ENCODE measurements at regions not wholly inside any gene's neighbourhood (a gene's known extent, or its start where the extent isn't known, plus 50 kb on each side); places are given as distances from the start of the nearest gene placed in this dataset.

DNA sequence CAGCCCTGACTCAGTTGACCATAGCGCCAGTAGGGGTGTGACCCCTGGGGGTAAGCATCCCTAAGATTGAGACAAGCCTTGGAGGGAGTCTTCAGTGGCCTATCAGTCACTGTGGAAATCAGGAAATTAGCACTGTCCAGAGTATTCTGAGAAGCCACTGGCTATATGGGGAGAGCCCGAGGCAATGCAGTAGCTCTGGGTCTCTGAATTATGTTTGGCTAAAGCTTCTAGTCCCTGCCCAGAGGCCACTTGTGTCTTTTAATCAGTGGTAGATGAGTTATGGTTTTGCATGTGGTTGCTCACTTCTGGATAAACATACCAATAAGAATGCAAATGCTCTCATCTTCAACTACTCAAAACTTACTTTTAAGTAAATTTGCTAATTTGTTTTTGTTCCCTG lies 100.6 kb upstream of the TOX3 start:
- no peak for DNase-seq

DNA sequence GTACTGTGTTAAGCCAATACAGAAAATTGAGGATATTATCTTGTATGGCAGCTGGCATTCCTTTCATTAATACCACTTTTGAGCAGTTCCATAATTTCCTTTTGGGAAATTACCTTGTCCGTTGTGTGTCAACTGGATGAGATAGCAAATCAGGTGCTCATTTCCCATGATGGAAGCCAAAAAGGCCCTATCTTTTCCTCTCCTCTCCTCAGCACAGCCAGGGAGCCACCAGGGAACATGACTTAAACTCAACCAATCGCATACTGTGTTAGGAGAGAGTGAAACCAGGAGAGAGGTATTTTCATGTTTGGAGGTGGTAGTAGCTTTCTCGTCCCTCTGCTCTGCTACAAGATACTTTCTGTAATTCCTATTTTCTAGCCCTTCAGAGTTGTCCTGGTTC lies 96.1 kb upstream of the TOX3 start:
- DNase-seq, result no peak

DNA sequence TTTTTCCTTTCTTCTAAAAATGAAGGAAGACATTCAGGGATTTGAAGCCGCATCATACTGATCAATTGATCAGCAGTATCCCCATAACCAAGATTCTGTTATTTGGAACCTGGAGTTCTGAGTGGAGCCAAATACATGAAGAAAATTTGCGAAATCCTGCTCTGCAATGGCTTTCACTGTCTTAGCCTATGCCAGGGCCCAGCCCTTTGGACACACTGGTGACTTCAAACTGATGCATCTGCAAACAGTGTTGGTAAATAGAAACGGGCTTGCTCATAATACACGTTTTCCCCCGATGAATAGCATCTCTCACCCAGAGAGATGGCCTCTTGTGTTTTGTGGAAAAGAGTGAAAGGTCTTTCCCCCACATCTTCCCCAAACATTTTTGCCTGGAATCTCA lies 87.6 kb upstream of the TOX3 start:
- no peak for DNase-seq

DNA sequence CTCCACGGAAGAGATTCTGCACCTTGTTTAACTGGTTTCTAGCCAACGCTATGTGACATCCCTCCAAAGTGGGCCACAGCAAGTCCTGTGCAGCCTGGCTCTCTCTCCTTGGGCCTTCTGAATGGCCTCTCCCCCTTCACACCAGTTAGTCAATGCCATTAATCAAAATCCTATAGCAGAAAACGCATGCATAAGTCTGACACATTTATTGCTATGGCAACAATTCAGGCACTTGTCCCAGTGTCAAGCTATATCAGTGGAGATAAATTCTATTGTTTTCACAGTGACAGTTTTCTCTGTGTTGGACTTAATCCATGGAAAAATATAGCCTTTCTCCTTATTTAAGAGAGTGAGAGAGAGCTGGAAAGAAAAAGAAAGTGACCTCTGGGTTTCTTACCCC lies 87.2 kb upstream of the TOX3 start:
- DNase-seq, result no peak

DNA sequence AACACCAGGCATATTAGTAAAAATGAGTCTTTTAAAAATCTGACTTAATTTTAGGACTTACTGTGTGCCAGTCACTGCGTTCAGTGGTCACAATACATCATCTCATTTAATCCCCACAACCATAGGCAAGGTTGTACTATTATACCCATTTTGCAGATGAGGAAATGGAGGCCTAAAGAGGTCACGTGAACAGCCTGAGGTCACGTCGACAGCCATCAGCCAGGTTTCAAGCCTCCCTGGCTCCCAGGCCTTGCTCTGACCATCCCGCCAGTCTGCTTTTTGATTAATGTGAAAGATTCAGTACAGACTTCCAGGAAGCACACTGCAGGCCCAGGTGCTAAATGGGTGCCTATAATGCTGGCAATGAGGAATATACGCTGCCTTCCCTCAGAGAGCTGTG lies 86.3 kb upstream of the TOX3 start:
- DNase-seq, result no peak

DNA sequence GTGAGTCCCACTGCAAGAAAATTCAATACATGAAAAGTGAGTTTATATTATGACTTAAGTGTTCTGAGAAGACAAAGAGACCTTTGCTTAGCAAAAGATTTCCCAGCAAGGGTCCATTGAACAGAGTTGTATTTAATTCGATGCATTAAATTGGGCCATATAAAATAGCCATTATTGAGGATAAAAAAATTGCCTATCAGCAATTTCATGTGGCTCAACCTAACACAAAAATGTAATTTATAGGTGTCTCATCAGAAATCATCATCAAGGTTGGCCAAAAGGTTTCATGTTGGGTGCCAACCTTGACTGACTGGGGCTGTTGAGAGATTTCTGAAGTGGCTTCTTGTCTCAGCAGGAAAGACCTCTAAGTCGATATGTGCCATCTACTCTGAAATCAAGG lies 84.8 kb upstream of the TOX3 start:
- no peak for DNase-seq

DNA sequence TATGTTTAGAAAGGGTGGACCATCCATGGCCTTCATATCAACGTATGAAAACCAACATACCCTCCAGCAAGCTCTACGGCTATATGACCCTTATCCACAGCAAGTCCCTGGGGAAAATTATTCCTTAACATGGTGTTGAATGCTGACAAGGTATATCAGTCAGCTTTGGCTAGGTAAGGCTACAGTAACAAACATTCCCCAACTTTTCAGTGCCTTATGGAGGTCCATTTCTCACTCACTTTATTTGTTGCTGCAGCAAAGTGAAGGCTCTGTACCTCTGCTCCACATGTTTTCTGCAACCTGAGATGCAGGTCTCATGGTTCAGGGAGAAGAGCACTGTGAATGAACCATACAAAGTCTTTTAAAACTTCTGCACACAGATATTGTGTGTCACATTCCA lies 83.8 kb upstream of the TOX3 start:
- no peak for DNase-seq

DNA sequence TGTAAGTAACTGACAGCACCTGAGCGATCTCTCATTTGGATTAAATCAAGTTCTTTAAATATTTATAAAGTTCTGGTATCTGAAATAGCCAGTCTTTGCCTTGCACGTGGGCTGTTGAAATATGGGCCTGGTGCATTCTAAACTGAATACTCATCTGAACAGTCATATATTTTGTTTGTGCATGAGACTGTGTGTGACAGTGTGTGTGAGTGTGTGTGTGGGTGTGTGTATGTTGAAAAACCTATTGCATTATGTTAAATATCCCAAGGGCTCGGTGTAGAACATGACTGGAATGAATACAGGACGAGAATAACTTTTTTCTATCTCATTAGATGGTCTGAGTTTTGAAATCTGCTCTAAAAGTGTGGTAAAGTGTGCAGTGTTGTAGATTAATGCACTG lies 82.4 kb upstream of the TOX3 start:
- no peak for DNase-seq

DNA sequence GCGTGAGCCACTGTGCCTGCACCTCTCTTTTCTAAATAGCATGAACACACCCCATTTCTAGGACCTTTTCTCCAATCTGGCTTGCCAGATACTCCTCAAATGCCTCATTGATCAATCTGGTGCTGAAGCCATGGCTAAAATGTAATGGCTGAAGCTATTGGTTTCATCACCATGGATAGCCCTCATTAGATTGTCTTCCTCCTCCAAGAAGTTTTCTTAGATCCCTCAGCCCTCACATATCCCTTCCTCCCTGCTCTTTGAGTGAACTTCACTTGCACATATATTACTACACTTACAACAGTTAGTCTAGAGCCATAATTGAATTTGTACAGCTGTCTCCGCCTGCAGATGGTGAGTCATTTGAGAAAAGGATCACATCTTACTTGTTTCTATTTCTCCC lies 77.9 kb upstream of the TOX3 start:
- DNase-seq, result no peak

DNA sequence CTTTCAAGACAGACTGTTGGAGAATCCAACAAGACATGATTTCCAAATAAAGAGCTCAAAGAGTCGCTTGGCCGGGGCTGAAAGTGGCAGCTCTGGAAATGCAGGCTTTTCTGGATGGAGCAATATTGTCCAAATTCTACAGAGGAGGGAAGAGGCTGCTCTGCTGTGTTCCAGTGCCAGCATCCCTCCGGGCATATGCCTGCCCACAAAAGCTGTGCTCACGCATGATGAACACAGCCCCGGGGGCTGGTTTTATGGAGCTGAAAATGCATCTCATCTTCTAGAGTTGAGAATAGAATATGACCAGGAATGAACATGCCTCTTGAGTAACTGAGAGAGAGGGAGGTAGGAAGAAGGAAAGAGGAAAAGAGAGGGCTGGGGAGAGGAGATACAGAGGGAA lies 74.7 kb upstream of the TOX3 start:
- DNase-seq, result no peak

DNA sequence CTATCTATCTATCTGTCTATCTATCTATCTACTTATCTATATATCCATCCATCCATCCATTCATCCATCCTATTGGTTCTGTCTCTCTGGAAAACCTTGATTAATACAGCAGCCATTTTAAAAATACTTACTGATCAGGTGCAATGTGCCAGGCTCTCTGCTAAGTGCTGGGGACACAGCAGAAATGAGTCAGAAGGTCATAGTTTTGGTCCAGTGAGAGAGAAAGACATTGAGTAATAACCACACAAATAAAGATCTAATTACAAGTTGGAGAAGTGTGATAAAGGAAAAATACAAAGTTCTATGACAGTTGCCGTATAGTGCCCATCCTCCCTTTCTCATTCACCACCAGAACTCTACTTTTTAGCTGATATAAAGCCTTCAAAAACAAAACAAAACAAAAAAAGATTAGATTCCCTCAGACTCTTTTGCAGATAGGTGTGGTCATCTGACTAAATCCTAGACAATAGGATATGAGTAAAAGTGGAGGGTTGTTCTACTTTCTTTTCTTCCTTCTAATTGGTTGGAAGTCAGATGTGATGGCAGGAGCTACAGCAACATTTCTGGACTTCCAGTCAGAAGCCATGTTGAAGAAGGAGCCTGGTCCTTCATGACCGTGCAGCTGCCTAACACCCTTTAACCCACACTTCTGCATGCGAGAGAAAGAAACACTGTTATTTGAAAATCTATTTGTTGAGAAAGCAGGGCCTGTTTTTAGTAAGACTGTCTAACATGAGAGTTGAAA lies 72.0 kb upstream of the TOX3 start:
- no peak for DNase-seq

DNA sequence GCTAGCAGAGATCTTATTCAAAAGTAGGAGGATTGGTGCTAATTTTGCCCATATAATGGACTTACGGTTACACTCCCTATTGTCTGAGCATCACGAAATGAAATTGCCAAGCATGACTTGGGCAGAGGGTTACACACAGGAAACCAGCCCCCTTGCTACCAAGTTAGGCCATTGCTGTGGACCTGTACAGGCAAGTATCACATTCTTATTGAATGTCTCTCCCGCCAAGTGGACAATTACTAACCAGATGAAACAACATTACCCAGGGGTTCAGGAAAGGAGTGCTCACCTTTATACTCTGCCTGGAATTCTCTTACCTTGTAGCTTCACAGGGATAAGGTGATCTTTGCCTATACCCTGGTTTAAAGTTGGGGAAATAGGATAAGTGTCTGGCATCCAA lies 70.6 kb upstream of the TOX3 start:
- no peak for DNase-seq

DNA sequence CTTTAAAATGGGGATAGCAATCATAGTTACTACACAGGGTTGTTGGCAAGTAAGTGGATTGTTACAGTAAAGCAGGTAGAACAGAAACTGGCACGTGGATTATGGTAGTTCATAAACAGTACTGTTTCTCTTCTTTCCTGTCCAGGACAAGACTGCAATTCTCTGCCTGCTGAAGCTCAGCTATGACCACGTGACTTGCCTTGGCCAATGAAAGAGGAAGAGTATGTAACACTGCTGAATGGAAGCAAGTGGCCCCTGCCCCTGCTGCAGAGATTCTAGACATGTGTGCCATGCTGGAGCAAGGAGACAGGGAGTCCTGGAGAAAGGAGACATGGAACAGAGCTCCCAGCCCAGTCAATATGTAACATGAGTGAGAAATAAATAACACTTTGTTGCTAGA lies 66.6 kb upstream of the TOX3 start:
- no peak for DNase-seq

DNA sequence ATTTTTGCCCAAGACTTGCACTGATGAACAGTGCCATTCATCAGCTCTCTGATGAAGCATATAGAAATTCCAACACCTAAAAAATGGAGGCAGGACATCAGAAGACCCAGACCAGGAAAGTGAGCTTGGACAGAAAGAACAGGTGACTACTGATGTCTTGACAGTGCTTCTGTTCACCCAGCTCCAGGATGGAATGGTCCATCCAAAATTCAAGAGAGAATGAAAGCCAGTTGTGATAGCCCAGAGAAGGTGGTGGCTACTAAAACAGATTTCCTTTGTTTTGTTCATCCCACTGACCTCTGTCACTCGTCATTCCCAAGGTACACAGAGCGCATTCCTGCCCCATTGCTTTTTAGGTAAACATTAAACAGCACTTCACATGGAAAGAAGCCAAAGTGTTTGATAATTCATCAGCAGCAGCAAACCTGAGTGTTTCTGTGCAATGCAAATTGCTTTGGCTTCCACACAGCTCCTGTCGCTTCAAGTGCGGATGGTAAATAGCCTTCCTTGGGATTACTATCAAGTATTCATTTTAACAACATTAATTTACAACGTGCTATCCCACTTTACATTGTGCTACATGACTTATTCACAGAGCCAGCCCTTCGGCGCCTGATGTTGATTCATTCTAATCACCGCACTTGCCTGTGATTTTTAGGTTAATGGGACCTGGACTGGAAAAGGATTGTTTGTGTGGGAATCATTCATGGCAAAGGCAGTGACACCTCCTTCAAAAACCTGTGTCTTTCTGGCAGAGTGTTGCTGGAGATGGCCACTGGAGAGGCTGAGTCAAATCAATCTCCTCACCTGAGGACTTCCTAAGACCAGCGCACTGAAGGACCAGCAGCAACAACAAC lies 65.1 kb upstream of the TOX3 start:
- DNase-seq, result no peak

DNA sequence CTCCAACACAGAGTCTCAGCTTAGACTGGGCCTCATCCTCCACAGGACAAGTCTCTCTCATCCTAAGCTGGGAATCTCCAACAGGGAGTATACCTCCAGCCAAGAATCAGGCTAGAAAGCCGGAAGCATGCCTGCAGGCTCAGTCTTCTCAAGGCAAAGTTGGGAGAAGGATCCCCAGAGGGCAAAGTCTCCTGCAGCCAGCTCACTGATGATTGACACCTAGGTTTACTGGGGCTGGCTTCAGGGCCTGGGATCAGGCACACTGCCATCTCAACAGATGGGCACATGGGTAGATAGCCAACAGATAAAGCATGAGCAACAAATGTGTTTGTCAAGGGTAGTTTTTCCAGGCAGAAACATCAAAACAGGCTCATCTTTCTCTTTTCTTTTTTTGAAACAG lies 56.1 kb upstream of the TOX3 start:
- no peak for DNase-seq

DNA sequence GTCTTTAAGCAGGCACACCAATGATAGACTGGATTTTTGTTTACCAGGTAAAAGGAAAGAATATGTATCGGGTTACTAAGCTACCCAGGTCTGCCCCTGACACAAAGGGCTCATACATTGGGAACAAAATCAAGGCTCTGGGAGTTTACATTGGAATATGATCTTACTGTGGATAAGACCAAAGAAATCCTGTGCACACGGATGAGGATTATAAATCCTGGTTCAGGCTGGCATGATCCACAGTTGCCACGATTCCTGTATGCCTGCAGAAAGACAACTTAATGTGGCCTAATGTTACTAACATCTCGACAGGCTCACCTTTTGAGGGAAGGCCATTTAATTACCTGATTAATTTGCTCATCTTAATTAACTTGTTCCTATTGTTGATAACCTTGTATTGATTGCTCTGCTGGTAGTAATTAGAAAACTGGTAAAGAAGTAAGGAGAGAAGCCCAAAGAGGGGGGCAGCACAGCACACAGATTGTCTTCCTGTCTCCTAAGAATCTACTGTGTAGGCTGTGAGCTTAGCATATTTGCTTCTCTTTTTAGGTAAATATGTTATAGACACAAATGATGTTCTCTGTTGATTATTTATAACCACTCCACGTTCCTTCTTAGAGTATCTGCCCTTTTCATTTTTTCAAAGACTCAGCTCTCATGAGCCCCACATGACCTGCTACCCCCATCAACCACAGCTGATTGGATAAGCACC lies 51.0 kb upstream of the TOX3 start:
- no peak for DNase-seq

DNA sequence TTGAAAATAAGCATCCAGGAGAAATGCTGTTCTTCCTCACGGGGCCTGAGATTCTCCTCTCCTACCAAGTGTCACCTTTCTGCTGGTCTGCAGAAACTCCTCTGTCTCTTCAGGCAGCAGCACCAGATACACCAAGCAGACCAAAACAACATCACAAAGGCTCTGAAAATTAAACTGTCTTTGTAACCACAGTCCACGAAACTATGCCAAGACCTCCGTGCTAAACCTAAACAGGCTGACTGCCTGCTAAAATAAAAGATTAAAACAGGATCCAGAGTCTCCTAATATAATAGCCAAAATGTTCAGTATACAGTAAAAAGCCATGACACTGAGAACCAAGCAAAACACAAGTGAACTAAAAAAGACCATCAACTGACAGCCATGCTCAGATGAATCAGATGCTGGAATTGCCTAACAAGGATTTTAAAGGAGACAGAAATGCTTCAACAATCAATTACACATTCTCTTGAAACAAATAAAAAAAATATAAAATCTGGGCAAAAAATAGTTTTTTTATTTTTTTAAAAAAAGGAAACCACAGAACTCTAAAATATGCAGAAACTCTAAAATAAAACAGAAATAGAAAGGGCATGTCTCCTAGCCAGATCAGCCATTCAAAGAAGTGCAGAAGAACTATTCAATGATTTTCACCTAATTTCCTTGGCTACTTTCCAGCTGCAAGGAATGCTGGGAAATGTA lies 50.3 kb upstream of the TOX3 start:
- no peak for DNase-seq

All from occipital lobe (tissue), 1 donor.